Effector CD4-positive, alpha-beta T cell (primary cell): ENCODE measurements at regions not wholly inside any gene's neighbourhood (a gene's known extent, or its start where the extent isn't known, plus 50 kb on each side); places are given as distances from the start of the nearest gene placed in this dataset.

ENCODE experiments used
- DNase-seq: peaks from one replicate; pipeline ENCODE4 v3.0.0-alpha.2; 2020

- DNase-seq, result no peak
Measured at GRCh38 chr2:134153294-134153880, 100.5 kb upstream of the MGAT5 start.

- no peak for DNase-seq
Measured at GRCh38 chr2:134154246-134154645, 99.6 kb upstream of the MGAT5 start.

GRCh38 chr2:134155134-134155533, 98.7 kb upstream of the MGAT5 start:
- DNase-seq, result no peak

GRCh38 chr2:134158295-134158694, 95.6 kb upstream of the MGAT5 start:
- no peak for DNase-seq

- no peak for DNase-seq
Measured at GRCh38 chr2:134161170-134161547, 92.7 kb upstream of the MGAT5 start.

GRCh38 chr2:134163336-134163735, 90.5 kb upstream of the MGAT5 start:
- no peak for DNase-seq

- no peak for DNase-seq
Measured at GRCh38 chr2:134164306-134164705, 89.6 kb upstream of the MGAT5 start.

GRCh38 chr2:134167015-134167414, 86.9 kb upstream of the MGAT5 start:
- DNase-seq, result no peak

GRCh38 chr2:134169788-134170187, 84.1 kb upstream of the MGAT5 start:
- no peak for DNase-seq

GRCh38 chr2:134170294-134170693, 83.6 kb upstream of the MGAT5 start:
- DNase-seq, result no peak

- no peak for DNase-seq
Measured at GRCh38 chr2:134170700-134171099, 83.2 kb upstream of the MGAT5 start.

GRCh38 chr2:134173338-134174016, 80.4 kb upstream of the MGAT5 start:
- no peak for DNase-seq

- DNase-seq, result no peak
Measured at GRCh38 chr2:134174711-134175110, 79.2 kb upstream of the MGAT5 start.

GRCh38 chr2:134175834-134176233, 78.0 kb upstream of the MGAT5 start:
- DNase-seq, result no peak

GRCh38 chr2:134177351-134177931, 76.4 kb upstream of the MGAT5 start:
- no peak for DNase-seq

GRCh38 chr2:134178138-134178877, 75.6 kb upstream of the MGAT5 start:
- DNase-seq, result no peak

- DNase-seq, result peak; percentile 34
Measured at GRCh38 chr2:134181219-134181618, 72.7 kb upstream of the MGAT5 start.

- no peak for DNase-seq
Measured at GRCh38 chr2:134183679-134184078, 70.2 kb upstream of the MGAT5 start.

- DNase-seq, result no peak
Measured at GRCh38 chr2:134185639-134186038, 68.2 kb upstream of the MGAT5 start.

- no peak for DNase-seq
Measured at GRCh38 chr2:134189009-134189720, 64.7 kb upstream of the MGAT5 start.

GRCh38 chr2:134190062-134190806, 63.6 kb upstream of the MGAT5 start:
- no peak for DNase-seq

GRCh38 chr2:134190807-134191203, 63.1 kb upstream of the MGAT5 start:
- no peak for DNase-seq
